ENCODE measurements at regions not wholly inside any gene's neighbourhood (a gene's known extent, or its start where the extent isn't known, plus 50 kb on each side); places are given as distances from the start of the nearest gene placed in this dataset.

- H3K4me3 ChIP-seq (ENCODE audit: low read length in 2 of 2): no peak overlapping the region
- H3K27ac ChIP-seq (ENCODE audit: low read depth in 1 of 2, low read length in 1 of 2): no peak overlapping the region
- WGBS: 88% methylated on average over 1 of the region's 1 CpG
Observed at GRCh38 chr15:55014391-55015092, 182.2 kb downstream of the RSL24D1 start.

GRCh38 chr15:55008421-55008820, 188.3 kb downstream of the RSL24D1 start:
- 34% methylated on average over 4 of the region's 4 CpGs for WGBS
- no peak overlapping the region for H3K27ac ChIP-seq (ENCODE audit: low read depth in 1 of 2, low read length in 1 of 2)
- DNase-seq (ENCODE audit: low read depth in 6 of 9, low spot score in 9 of 9): peak in 1 of 9 donors; percentile 0
- no peaks in the 10 kb centered on the region for H3K36me3 ChIP-seq (ENCODE audit: control insufficient read depth in 2 of 2, insufficient read depth in 2 of 2, low read length in 1 of 2)
- H3K27me3 ChIP-seq (ENCODE audit: control insufficient read depth in 2 of 2, insufficient read depth in 1 of 2, low read length in 1 of 2): no peaks in the 10 kb centered on the region
- no peaks in the 10 kb centered on the region for H3K9me3 ChIP-seq (ENCODE audit: control insufficient read depth in 2 of 2, insufficient read depth in 1 of 2, low read length in 1 of 2)
- no peaks in the 10 kb centered on the region for H3K4me1 ChIP-seq (ENCODE audit: control insufficient read depth in 2 of 2, insufficient read depth in 2 of 2, low read length in 2 of 2)
- H3K4me3 ChIP-seq (ENCODE audit: low read length in 2 of 2): no peak overlapping the region

More at GRCh38 chr15:55014391-55015092, 182.2 kb downstream of the RSL24D1 start:
- Histone ChIP-seq H3K9me3 (ENCODE audit: control insufficient read depth in 2 of 2, insufficient read depth in 1 of 2, low read length in 1 of 2) (no peaks in the 10 kb centered on the region), H3K36me3 (ENCODE audit: control insufficient read depth in 2 of 2, insufficient read depth in 2 of 2, low read length in 1 of 2) (no peaks in the 10 kb centered on the region), H3K27me3 (ENCODE audit: control insufficient read depth in 2 of 2, insufficient read depth in 1 of 2, low read length in 1 of 2) (no peaks in the 10 kb centered on the region), H3K4me1 (ENCODE audit: control insufficient read depth in 2 of 2, insufficient read depth in 2 of 2, low read length in 2 of 2) (no peaks in the 10 kb centered on the region)
- no peak for DNase-seq (ENCODE audit: low read depth in 6 of 9, low spot score in 9 of 9)

- Histone ChIP-seq H3K9me3 (ENCODE audit: control insufficient read depth in 2 of 2, insufficient read depth in 1 of 2, low read length in 1 of 2) (no peaks in the 10 kb centered on the region), H3K27ac (ENCODE audit: low read depth in 1 of 2, low read length in 1 of 2) (no peak overlapping the region), H3K27me3 (ENCODE audit: control insufficient read depth in 2 of 2, insufficient read depth in 1 of 2, low read length in 1 of 2) (no peaks in the 10 kb centered on the region), H3K4me3 (ENCODE audit: low read length in 2 of 2) (no peak overlapping the region), H3K4me1 (ENCODE audit: control insufficient read depth in 2 of 2, insufficient read depth in 2 of 2, low read length in 2 of 2) (no peaks in the 10 kb centered on the region), H3K36me3 (ENCODE audit: control insufficient read depth in 2 of 2, insufficient read depth in 2 of 2, low read length in 1 of 2) (no peaks in the 10 kb centered on the region)
- WGBS: 72% methylated on average over 5 of the region's 5 CpGs
- DNase-seq (ENCODE audit: low read depth in 6 of 9, low spot score in 9 of 9): no peak
Observed at GRCh38 chr15:55007561-55007960, 189.2 kb downstream of the RSL24D1 start.

- no peak for DNase-seq (ENCODE audit: low read depth in 6 of 9, low spot score in 9 of 9)
- no peak overlapping the region for H3K4me3 ChIP-seq (ENCODE audit: low read length in 2 of 2)
Observed at GRCh38 chr15:55005679-55006078, 191.1 kb downstream of the RSL24D1 start.

GRCh38 chr15:55003965-55004873, 192.5 kb downstream of the RSL24D1 start:
- H3K27ac ChIP-seq (ENCODE audit: low read depth in 1 of 2, low read length in 1 of 2): no peak overlapping the region
- no peaks in the 10 kb centered on the region for H3K4me1 ChIP-seq (ENCODE audit: control insufficient read depth in 2 of 2, insufficient read depth in 2 of 2, low read length in 2 of 2)
- no peak for DNase-seq (ENCODE audit: low read depth in 6 of 9, low spot score in 9 of 9)
- no peaks in the 10 kb centered on the region for H3K36me3 ChIP-seq (ENCODE audit: control insufficient read depth in 2 of 2, insufficient read depth in 2 of 2, low read length in 1 of 2)
- 93% methylated on average over 9 of the region's 9 CpGs for WGBS
- no peaks in the 10 kb centered on the region for H3K27me3 ChIP-seq (ENCODE audit: control insufficient read depth in 2 of 2, insufficient read depth in 1 of 2, low read length in 1 of 2)
- H3K4me3 ChIP-seq (ENCODE audit: low read length in 2 of 2): no peak overlapping the region
- no peaks in the 10 kb centered on the region for H3K9me3 ChIP-seq (ENCODE audit: control insufficient read depth in 2 of 2, insufficient read depth in 1 of 2, low read length in 1 of 2)

More at GRCh38 chr15:55005679-55006078, 191.1 kb downstream of the RSL24D1 start:
- Histone ChIP-seq H3K27me3 (ENCODE audit: control insufficient read depth in 2 of 2, insufficient read depth in 1 of 2, low read length in 1 of 2) (no peaks in the 10 kb centered on the region), H3K27ac (ENCODE audit: low read depth in 1 of 2, low read length in 1 of 2) (no peak overlapping the region), H3K9me3 (ENCODE audit: control insufficient read depth in 2 of 2, insufficient read depth in 1 of 2, low read length in 1 of 2) (no peaks in the 10 kb centered on the region), H3K36me3 (ENCODE audit: control insufficient read depth in 2 of 2, insufficient read depth in 2 of 2, low read length in 1 of 2) (no peaks in the 10 kb centered on the region), H3K4me1 (ENCODE audit: control insufficient read depth in 2 of 2, insufficient read depth in 2 of 2, low read length in 2 of 2) (no peaks in the 10 kb centered on the region)

- no peaks in the 10 kb centered on the region for H3K4me1 ChIP-seq (ENCODE audit: control insufficient read depth in 2 of 2, insufficient read depth in 2 of 2, low read length in 2 of 2)
- H3K4me3 ChIP-seq (ENCODE audit: low read length in 2 of 2): no peak overlapping the region
- WGBS: 98% methylated on average over 1 of the region's 1 CpG
- H3K27ac ChIP-seq (ENCODE audit: low read depth in 1 of 2, low read length in 1 of 2): no peak overlapping the region
- no peaks in the 10 kb centered on the region for H3K9me3 ChIP-seq (ENCODE audit: control insufficient read depth in 2 of 2, insufficient read depth in 1 of 2, low read length in 1 of 2)
- H3K36me3 ChIP-seq (ENCODE audit: control insufficient read depth in 2 of 2, insufficient read depth in 2 of 2, low read length in 1 of 2): no peaks in the 10 kb centered on the region
- DNase-seq (ENCODE audit: low read depth in 6 of 9, low spot score in 9 of 9): no peak
- H3K27me3 ChIP-seq (ENCODE audit: control insufficient read depth in 2 of 2, insufficient read depth in 1 of 2, low read length in 1 of 2): no peaks in the 10 kb centered on the region
Observed at GRCh38 chr15:54998661-54999060, 198.1 kb downstream of the RSL24D1 start.

GRCh38 chr15:54990793-54991192, 205.9 kb downstream of the RSL24D1 start:
- no peak overlapping the region for H3K27ac ChIP-seq (ENCODE audit: low read depth in 1 of 2, low read length in 1 of 2)
- H3K4me1 ChIP-seq (ENCODE audit: control insufficient read depth in 2 of 2, insufficient read depth in 2 of 2, low read length in 2 of 2): no peaks in the 10 kb centered on the region
- no peaks in the 10 kb centered on the region for H3K36me3 ChIP-seq (ENCODE audit: control insufficient read depth in 2 of 2, insufficient read depth in 2 of 2, low read length in 1 of 2)
- DNase-seq (ENCODE audit: low read depth in 6 of 9, low spot score in 9 of 9): no peak
- no peak overlapping the region for H3K4me3 ChIP-seq (ENCODE audit: low read length in 2 of 2)
- no peaks in the 10 kb centered on the region for H3K9me3 ChIP-seq (ENCODE audit: control insufficient read depth in 2 of 2, insufficient read depth in 1 of 2, low read length in 1 of 2)
- H3K27me3 ChIP-seq (ENCODE audit: control insufficient read depth in 2 of 2, insufficient read depth in 1 of 2, low read length in 1 of 2): no peaks in the 10 kb centered on the region
- 97% methylated on average over 7 of the region's 7 CpGs for WGBS

- no peak for DNase-seq (ENCODE audit: low read depth in 6 of 9, low spot score in 9 of 9)
- Histone ChIP-seq H3K9me3 (ENCODE audit: control insufficient read depth in 2 of 2, insufficient read depth in 1 of 2, low read length in 1 of 2) (no peaks in the 10 kb centered on the region), H3K36me3 (ENCODE audit: control insufficient read depth in 2 of 2, insufficient read depth in 2 of 2, low read length in 1 of 2) (no peaks in the 10 kb centered on the region), H3K4me1 (ENCODE audit: control insufficient read depth in 2 of 2, insufficient read depth in 2 of 2, low read length in 2 of 2) (no peaks in the 10 kb centered on the region), H3K27ac (ENCODE audit: low read depth in 1 of 2, low read length in 1 of 2) (no peak overlapping the region), H3K4me3 (ENCODE audit: low read length in 2 of 2) (no peak overlapping the region), H3K27me3 (ENCODE audit: control insufficient read depth in 2 of 2, insufficient read depth in 1 of 2, low read length in 1 of 2) (no peaks in the 10 kb centered on the region)
- WGBS: 97% methylated on average over 3 of the region's 3 CpGs
Observed at GRCh38 chr15:54987881-54988280, 208.9 kb downstream of the RSL24D1 start.

- Histone ChIP-seq H3K4me3 (ENCODE audit: low read length in 2 of 2) (no peak overlapping the region), H3K4me1 (ENCODE audit: control insufficient read depth in 2 of 2, insufficient read depth in 2 of 2, low read length in 2 of 2) (no peaks in the 10 kb centered on the region), H3K27me3 (ENCODE audit: control insufficient read depth in 2 of 2, insufficient read depth in 1 of 2, low read length in 1 of 2) (no peaks in the 10 kb centered on the region), H3K36me3 (ENCODE audit: control insufficient read depth in 2 of 2, insufficient read depth in 2 of 2, low read length in 1 of 2) (no peaks in the 10 kb centered on the region), H3K27ac (ENCODE audit: low read depth in 1 of 2, low read length in 1 of 2) (no peak overlapping the region), H3K9me3 (ENCODE audit: control insufficient read depth in 2 of 2, insufficient read depth in 1 of 2, low read length in 1 of 2) (no peaks in the 10 kb centered on the region)
- 93% methylated on average over 4 of the region's 4 CpGs for WGBS
- DNase-seq (ENCODE audit: low read depth in 6 of 9, low spot score in 9 of 9): no peak
Observed at GRCh38 chr15:54979964-54980363, 216.8 kb downstream of the RSL24D1 start.
